CD4-positive, alpha-beta T cell treated with Interleukin-4 for 4 hours (primary cell): ENCODE measurements at regions not wholly inside any gene's neighbourhood (a gene's known extent, or its start where the extent isn't known, plus 50 kb on each side); places are given as distances from the start of the nearest gene placed in this dataset.

Experiments used
- DNase-seq: peaks from one replicate; pipeline ENCODE4 v3.0.0-alpha.2; 2020

GRCh38 chr5:175103746-175104145 is 340.2 kb downstream of the DRD1 start:
- no peak for DNase-seq

GRCh38 chr5:175102717-175103116 is 341.3 kb downstream of the DRD1 start:
- no peak for DNase-seq

DNA sequence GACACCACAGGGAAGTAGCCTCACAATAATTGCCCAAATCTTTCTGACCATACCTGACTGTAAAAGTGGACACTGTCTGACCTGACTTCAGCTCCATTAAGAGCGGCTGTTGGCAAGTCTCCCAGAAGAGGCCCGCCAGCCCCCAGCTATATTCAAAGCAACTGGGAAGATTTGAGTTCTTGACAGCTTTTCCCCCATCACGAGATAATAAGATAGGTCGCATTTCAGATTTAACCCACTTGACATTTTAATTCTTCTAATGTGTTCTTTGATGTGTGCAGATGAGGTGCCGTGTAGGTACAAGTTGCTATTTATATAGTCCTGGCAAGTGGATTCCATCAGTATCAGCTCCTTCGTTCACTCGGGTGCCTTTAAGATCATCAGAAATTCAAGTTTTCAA is 345.7 kb downstream of the DRD1 start:
- no peak for DNase-seq

- DNase-seq = no peak
These were observed 347.4 kb downstream of the DRD1 start for GRCh38 chr5:175096469-175097165.

GRCh38 chr5:175094461-175094860 is 349.5 kb downstream of the DRD1 start:
- no peak for DNase-seq

DNA sequence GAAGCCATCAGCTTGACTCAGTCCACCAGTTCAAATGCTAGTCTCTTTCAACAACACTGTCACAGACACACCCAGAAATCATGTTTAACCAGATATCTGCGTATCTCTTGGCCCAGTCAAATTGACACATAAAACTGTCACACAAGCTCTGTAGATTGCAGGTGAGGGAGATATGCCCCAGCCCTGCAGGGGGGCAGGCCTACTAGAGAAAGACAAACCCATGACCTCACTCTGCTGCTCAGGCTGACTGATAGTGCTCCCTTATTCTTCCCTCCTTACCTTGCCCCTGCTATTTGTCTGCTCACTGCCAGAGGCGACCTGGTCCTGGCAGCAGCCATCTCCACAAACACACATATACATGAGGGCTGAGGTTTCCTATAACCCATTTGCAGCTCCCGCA is 351.3 kb downstream of the DRD1 start:
- no peak for DNase-seq

DNA sequence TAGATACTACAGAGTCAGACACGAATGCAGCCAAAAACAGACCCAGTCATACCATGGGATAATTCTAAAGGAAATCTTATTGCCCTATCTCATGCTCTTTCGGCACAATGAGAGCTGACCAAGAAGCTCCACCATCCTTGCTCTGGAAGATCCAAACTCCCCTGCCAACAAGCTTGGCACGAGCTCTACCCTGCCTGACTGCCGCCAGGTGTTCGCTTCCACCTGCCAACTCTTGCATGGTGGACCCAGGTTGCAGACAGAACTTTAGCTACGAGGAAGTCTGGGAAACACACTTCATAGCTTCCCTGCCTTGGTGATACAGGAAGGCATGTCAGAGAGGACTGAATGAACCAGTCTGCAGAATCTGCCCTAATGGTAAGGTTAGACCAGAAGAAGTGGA is 355.0 kb downstream of the DRD1 start:
- no peak for DNase-seq

- DNase-seq = no peak
These were observed 358.6 kb downstream of the MSX2 start for GRCh38 chr5:175082866-175083590.

DNA sequence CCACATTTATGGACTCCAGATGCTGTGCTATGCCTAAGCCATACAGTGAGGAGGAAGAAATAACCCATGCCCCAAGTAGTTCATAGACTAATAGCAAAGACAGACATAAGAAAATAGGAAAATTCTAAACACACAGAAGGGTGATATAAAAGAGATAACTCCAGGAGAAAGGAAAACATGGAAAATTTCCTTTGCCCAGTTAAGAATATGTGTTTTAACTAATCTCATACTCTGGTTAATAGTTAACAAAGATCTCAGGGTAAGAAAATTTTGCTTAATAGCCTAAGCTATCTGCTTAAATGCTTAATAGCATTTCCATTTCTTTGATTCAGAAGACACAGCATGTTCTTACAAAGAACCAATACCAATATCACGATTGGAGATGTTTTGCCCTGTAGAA is 358.0 kb downstream of the MSX2 start:
- DNase-seq = no peak

DNA sequence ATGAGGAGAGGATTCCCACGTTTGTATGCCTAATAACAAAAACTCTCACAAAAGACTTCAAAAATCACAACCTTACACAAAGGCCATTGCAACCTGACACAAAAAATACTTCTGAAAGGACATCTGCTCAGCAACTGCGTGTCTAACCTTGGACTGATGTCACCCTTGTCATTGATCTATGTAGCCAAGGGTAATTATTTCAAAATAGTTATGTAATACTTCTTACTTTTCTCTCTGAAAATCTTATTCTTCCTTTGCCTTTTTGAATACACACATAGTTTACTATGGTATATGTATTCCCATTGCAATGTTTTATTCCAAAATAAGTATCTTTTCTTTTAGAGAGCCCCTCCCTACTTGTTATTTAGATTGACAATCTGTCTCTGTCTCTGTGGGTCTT is 355.3 kb downstream of the MSX2 start:
- DNase-seq = no peak

GRCh38 chr5:175070283-175070682 is 345.9 kb downstream of the MSX2 start:
- DNase-seq = no peak

DNA sequence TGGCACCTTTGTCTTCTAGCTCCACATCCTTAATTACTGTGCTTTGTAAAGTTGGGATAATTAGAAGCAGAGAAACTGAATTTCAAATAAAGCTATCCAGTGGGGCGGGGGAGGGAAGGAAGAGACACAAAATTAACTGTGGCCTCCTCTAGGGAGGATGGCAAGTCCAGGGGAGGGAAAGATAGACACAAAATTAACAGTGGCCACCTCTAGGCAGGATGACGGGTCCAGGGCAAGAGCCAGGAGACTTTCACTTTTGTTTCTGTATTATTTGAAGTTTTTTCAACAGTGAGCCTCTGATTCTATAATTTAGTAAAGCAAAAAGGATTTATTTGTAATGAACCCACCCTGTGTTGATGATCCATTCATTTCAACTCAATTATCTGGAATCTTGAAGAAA is 335.9 kb downstream of the MSX2 start:
- no peak for DNase-seq

- DNase-seq = no peak
These were observed 335.4 kb downstream of the MSX2 start for GRCh38 chr5:175059687-175060211.

GRCh38 chr5:175056831-175057230 is 332.4 kb downstream of the MSX2 start:
- DNase-seq = no peak

- no peak for DNase-seq
These were observed 329.9 kb downstream of the MSX2 start for GRCh38 chr5:175054243-175054642.

GRCh38 chr5:175052351-175052750 is 328.0 kb downstream of the MSX2 start:
- DNase-seq = no peak

GRCh38 chr5:175047048-175047447 is 322.7 kb downstream of the MSX2 start:
- DNase-seq = no peak

GRCh38 chr5:175045820-175046219 is 321.4 kb downstream of the MSX2 start:
- DNase-seq = no peak

DNA sequence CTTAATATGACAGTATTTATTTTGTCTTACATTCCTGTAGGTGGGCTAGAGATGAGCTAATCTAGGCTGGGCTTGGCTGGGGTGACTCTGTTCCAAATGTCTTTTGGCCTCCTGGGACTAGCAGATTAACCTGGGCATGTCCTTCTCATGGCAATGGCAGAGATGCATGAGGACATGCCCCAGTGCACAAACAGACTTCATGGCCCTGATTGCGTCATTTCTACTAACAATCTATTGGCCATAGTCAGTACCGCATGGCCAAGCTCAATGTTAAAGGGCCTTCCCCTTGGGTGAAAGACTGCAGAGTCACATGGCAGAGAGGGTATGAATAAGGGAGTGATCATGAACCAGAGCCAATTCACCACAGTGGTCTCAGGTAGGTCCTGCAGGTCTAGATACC is 313.4 kb downstream of the MSX2 start:
- DNase-seq = no peak

DNA sequence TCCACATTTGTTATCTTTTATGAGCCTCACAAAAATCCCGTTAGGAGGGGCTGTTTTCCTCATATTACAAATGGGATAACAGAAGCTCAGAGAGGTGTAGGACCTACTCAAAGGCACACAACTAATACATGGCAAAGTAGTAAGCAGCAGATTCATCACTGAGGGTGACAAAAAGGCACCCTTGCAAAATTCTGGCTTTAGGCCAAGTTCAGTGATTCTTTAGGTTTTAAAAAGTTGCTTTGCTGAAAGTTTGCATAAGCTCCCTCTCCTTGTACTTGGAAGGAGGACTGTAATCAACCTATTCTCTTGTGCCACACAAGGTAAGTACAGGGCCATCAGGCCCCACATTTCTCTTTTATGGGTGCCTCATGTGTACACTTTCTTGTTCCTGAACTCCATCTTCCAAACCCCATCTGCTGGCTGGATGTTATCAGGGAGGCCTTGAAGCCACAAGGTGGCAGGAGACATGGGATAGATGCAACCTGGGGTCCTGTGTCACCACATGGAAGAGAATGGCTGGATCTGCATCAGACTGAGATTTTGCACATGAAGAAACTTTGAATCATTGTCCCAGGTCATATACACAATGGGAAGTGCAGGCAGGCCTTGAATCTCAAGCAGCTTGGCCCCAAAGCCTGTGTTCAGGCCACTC is 311.6 kb downstream of the MSX2 start:
- DNase-seq = no peak

DNA sequence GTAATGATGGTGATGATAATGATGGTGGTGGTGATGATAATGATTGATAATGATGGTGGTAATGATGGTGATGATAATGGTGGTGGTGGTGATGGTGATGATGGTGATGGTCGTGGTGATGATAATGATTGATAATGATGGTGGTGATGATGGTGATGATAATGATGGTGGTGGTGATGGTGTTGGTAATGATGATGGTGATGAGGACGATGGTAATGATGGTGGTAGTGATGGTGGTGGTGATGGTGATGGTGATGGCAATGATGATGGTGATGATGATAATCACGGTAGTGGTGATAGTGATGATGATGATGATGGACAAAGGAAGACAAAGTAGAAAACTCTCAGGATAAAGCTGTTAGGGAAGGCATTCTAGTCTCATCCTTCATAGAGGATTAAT is 310.5 kb downstream of the MSX2 start:
- no peak for DNase-seq

- DNase-seq = no peak
These were observed 308.4 kb downstream of the MSX2 start for GRCh38 chr5:175032741-175033151.

DNA sequence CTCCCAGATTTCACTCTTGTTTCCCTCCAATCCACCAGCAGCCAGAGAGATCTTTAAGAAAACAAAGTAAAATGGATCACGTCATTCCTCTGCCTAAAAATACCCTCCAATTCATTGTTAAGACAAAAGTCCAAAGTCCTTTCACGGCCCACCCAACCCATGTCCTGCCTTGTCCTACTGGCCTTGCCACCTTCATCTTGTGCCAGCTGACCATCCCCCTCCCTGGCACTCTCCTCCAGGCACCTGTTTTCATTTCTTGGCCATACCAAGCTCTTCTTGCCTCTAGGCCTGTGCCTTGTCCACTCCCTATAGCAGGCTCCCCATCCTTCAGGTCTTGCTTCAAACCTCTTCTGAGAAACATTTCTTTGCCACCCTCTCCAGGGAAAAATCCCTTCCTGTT is 307.6 kb downstream of the MSX2 start:
- DNase-seq = no peak

DNA sequence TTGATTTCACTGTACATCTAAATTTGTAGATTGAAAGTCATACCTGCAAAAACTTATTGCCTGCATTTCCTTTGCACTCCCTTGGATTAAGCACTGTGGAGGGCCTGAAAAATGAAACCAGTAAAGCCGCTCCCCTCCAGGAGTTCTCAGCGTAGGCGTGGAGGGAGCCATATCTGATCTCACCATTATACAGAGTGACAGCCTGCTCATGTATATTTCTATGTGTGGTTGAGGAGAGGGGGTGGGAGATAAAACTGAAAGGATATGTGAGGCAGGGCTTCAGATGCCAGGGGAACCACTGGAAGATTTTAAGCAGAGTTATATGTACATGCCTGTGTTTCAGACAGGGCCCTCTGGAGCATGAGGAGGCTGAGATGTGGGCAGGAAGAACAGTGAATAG is 303.0 kb downstream of the MSX2 start:
- no peak for DNase-seq
